Keratinocyte (primary cell): ENCODE measurements at regions not wholly inside any gene's neighbourhood (a gene's known extent, or its start where the extent isn't known, plus 50 kb on each side); places are given as distances from the start of the nearest gene placed in this dataset.

Experiments
- DNase-seq: peaks from one replicate; pipeline ENCODE4 v3.0.0-alpha.2; 2011; ENCODE audit warnings: low read depth, missing footprints, low spot score
- FAIRE-seq: peaks from 2 replicates; lab custom pipeline; 2011; peaks lifted over from hg19 to GRCh38; lab: Jason Lieb, UNC
- H2AFZ ChIP-seq: 2 replicates; pipeline ENCODE4 v1.6.0; 2012; ENCODE audit warnings: low read length, control low read depth, inconsistent platforms; ENCODE audit not compliant: control insufficient read depth
- H3K27ac ChIP-seq: 2 replicates; pipeline ENCODE4 v1.5.1; 2011; ENCODE audit warnings: low read length; ENCODE audit not compliant: control insufficient read depth, insufficient read depth
- H3K27me3 ChIP-seq: 3 replicates; pipeline ENCODE4 v1.6.0; 2011; ENCODE audit warnings: low read length; ENCODE audit not compliant: control insufficient read depth, insufficient read depth; ENCODE audit errors: extremely low read depth
- H3K36me3 ChIP-seq, 2 experiments: 2 replicates in 1 of 2; 3 replicates in 1 of 2; pipeline ENCODE4 v1.5.1; 2011; ENCODE audit warnings: low read length in 2 of 2, mild to moderate bottlenecking in 1 of 2; ENCODE audit not compliant: control insufficient read depth in 2 of 2, insufficient read depth in 2 of 2; ENCODE audit errors: extremely low read depth in 1 of 2
- H3K4me1 ChIP-seq: 3 replicates; pipeline ENCODE4 v1.5.1; 2011; ENCODE audit warnings: low read length; ENCODE audit not compliant: control insufficient read depth, insufficient read depth; ENCODE audit errors: extremely low read depth
- H3K4me2 ChIP-seq: 3 replicates; pipeline ENCODE4 v1.6.0; 2011; ENCODE audit warnings: low read depth, low read length; ENCODE audit not compliant: control insufficient read depth, insufficient read depth; ENCODE audit errors: extremely low read depth
- H3K4me3 ChIP-seq, 3 experiments: fragments of 200-600 bp in 1 of 3; sonication (generic) in 1 of 3; 2 replicates in 2 of 3; 3 replicates in 1 of 3; pipeline ENCODE4 v1.5.1; 2011 to 2016; ENCODE audit warnings: low read length in 3 of 3, mild to moderate bottlenecking in 3 of 3, control low read depth in 2 of 3, inconsistent platforms in 1 of 3, low read depth in 1 of 3, mixed read lengths in 1 of 3, mixed run types in 1 of 3, moderate library complexity in 1 of 3; ENCODE audit not compliant: control insufficient read depth in 2 of 3, insufficient read depth in 2 of 3; ENCODE audit errors: extremely low read depth in 1 of 3
- H3K79me2 ChIP-seq: 2 replicates; pipeline ENCODE4 v1.6.0; 2012; ENCODE audit warnings: low read length; ENCODE audit not compliant: control insufficient read depth, insufficient read depth
- H3K9ac ChIP-seq: 3 replicates; pipeline ENCODE4 v1.6.0; 2011; ENCODE audit warnings: low read length; ENCODE audit not compliant: control insufficient read depth, insufficient read depth; ENCODE audit errors: extremely low read depth
- H3K9me1 ChIP-seq: 3 replicates; pipeline ENCODE4 v1.6.0; 2011; ENCODE audit warnings: low read length; ENCODE audit not compliant: control insufficient read depth, insufficient read depth; ENCODE audit errors: extremely low read depth
- H3K9me3 ChIP-seq: 2 replicates; pipeline ENCODE4 v1.5.1; 2012; ENCODE audit warnings: low read depth, low read length; ENCODE audit not compliant: control insufficient read depth
- H4K20me1 ChIP-seq: 3 replicates; pipeline ENCODE4 v1.6.0; 2011; ENCODE audit warnings: low read length; ENCODE audit not compliant: control insufficient read depth, insufficient read depth; ENCODE audit errors: extremely low read depth
- EZH2 ChIP-seq: IDR thresholded peaks from one replicate; pipeline ENCODE4 v1.6.1; 2012; ENCODE audit warnings: inconsistent platforms, mild to moderate bottlenecking, low read length, moderate library complexity
- dilution Hi-C: fragments of 300-500 bp; cut with MboI; formaldehyde crosslinking; loops from one replicate; pipeline ENCODE4 v1.7.0; 2020; ENCODE audit warnings: low sequenced_read_pairs; ENCODE audit not compliant: extremely low pct_ligation_motif_present
- TF ChIP-seq, protein P1 (sequence below), 3 experiments: IDR thresholded peaks in 1 of 3; conservative IDR thresholded peaks in 1 of 3; optimal IDR thresholded peaks in 1 of 3; 2 replicates in 2 of 3; 3 replicates in 1 of 3; pipeline versions ENCODE3 to v1.5.1; 2011; ENCODE audit warnings: low read length in 3 of 3, mild to moderate bottlenecking in 3 of 3, moderate library complexity in 2 of 3, control low read depth in 1 of 3, inconsistent platforms in 1 of 3; ENCODE audit not compliant: insufficient read depth in 2 of 3; ENCODE audit errors: extremely low read depth in 1 of 3

DNA sequence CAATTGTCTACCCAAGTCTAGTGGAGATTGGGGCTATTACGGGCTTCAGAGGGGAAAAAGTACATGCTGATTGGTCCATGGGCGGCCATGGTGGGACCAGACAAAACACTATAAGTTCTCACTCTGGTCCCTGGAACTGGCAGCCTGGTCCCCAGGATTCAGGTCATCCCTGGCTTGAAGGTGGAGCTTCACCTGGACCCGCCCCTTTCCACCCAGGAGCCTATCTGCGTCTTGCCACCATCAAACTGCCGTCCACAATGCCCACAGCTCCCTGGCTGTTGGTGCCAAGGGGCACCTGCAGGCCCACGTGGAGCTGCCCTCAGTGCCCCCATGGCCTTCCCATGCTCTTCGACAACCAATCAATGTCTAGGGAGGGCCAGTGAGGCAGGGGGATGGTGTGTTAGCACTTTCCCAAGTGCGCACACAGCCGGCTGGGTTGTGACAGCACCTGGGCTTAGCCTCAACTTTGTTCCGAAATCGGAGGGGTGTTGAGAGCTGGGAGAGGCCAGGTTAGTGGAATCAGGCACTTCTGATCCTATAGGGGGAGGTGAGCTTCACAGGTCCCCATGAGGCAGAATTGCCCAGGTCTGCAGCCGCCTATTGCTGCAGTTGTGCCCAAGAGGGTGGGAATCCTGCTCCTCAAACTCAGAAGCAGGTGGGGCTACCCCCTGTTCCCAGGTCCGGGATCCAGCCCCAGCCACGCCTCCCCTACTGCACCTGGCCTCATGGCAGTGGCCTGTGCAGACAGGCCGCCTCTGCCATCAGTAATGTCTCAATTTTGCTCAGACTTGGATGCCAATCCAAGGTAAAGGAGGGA, 1369.4 kb upstream of the PRMT6 start:
- Histone ChIP-seq H3K9me1 (no peaks in the 10 kb centered on the region), H4K20me1 (no peaks in the 10 kb centered on the region), H3K79me2 (no peaks in the 10 kb centered on the region), H3K27me3 (no peaks in the 10 kb centered on the region), H3K27ac (no peak overlapping the region), H3K9me3 (peaks cover 3% of the 10 kb centered on the region), H3K4me3 (no peak overlapping the region), H3K9ac (no peak overlapping the region), H3K36me3 (no peaks in the 10 kb centered on the region), H3K4me2 (no peak overlapping the region), H3K4me1 (no peaks in the 10 kb centered on the region), H2AFZ (no peak overlapping the region)
- FAIRE-seq (no peak), DNase-seq (no peak)
- dilution Hi-C loops = no loop called here
- TF ChIP-seq, protein P1, sequence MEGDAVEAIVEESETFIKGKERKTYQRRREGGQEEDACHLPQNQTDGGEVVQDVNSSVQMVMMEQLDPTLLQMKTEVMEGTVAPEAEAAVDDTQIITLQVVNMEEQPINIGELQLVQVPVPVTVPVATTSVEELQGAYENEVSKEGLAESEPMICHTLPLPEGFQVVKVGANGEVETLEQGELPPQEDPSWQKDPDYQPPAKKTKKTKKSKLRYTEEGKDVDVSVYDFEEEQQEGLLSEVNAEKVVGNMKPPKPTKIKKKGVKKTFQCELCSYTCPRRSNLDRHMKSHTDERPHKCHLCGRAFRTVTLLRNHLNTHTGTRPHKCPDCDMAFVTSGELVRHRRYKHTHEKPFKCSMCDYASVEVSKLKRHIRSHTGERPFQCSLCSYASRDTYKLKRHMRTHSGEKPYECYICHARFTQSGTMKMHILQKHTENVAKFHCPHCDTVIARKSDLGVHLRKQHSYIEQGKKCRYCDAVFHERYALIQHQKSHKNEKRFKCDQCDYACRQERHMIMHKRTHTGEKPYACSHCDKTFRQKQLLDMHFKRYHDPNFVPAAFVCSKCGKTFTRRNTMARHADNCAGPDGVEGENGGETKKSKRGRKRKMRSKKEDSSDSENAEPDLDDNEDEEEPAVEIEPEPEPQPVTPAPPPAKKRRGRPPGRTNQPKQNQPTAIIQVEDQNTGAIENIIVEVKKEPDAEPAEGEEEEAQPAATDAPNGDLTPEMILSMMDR (optimal IDR thresholded peaks at IDR 0.05 in 1 of 3, IDR thresholded peaks at IDR 0.05 in 1 of 3, conservative IDR thresholded peaks at IDR 0.05 in 1 of 3; ENCODE audit: extremely low read depth in 1 of 3, insufficient read depth in 2 of 3, low read length in 3 of 3) = no peak
- no peak for TF ChIP-seq EZH2

GRCh38 chr1:105700723-105701122, 1355.8 kb upstream of the PRMT6 start:
- Histone ChIP-seq H2AFZ (no peak overlapping the region), H3K9me1 (no peaks in the 10 kb centered on the region), H3K27me3 (no peaks in the 10 kb centered on the region), H3K4me3 (no peak overlapping the region), H3K9ac (no peak overlapping the region), H3K36me3 (no peaks in the 10 kb centered on the region), H3K9me3 (no peaks in the 10 kb centered on the region), H4K20me1 (no peaks in the 10 kb centered on the region), H3K27ac (no peak overlapping the region), H3K4me2 (no peak overlapping the region), H3K79me2 (no peaks in the 10 kb centered on the region), H3K4me1 (no peaks in the 10 kb centered on the region)
- DNase-seq (no peak), FAIRE-seq (no peak)
- dilution Hi-C loops = no loop called here
- TF ChIP-seq EZH2 = no peak
- TF ChIP-seq, protein P1 (optimal IDR thresholded peaks at IDR 0.05 in 1 of 3, IDR thresholded peaks at IDR 0.05 in 1 of 3, conservative IDR thresholded peaks at IDR 0.05 in 1 of 3; ENCODE audit: extremely low read depth in 1 of 3, insufficient read depth in 2 of 3, low read length in 3 of 3) = no peak
